ENCODE measurements at regions not wholly inside any gene's neighbourhood (a gene's known extent, or its start where the extent isn't known, plus 50 kb on each side); places are given as distances from the start of the nearest gene placed in this dataset.

- TF ChIP-seq RAD21 (IDR thresholded peaks at IDR 0.05; ENCODE audit: low read depth) = no peak
- no peak for TF ChIP-seq EGR1 (IDR thresholded peaks at IDR 0.05)
- no peak for TF ChIP-seq MAX (IDR thresholded peaks at IDR 0.05)
- no peak for TF ChIP-seq TAF1 (IDR thresholded peaks at IDR 0.05; ENCODE audit: low read depth)
- no peak for TF ChIP-seq CEBPB (IDR thresholded peaks at IDR 0.05)
These were observed 932.5 kb downstream of the SH3BGRL start for GRCh38 chrX:82134378-82134777.

- TF ChIP-seq NFIC (IDR thresholded peaks at IDR 0.05) = no peak
- TF ChIP-seq FOXM1 (IDR thresholded peaks at IDR 0.05; ENCODE audit: borderline replicate concordance, low read depth) = no peak
- TF ChIP-seq MAX (IDR thresholded peaks at IDR 0.05) = no peak
- no peak for TF ChIP-seq YY1 (IDR thresholded peaks at IDR 0.05; ENCODE audit: low read depth)
- no peak for TF ChIP-seq TEAD4 (IDR thresholded peaks at IDR 0.05)
- TF ChIP-seq ZBTB7A (IDR thresholded peaks at IDR 0.05; ENCODE audit: low read depth) = no peak
- no peak for TF ChIP-seq CEBPB (IDR thresholded peaks at IDR 0.05)
- TF ChIP-seq REST (IDR thresholded peaks at IDR 0.05; ENCODE audit: low read depth) = no peak
- no peak for TF ChIP-seq USF1 (IDR thresholded peaks at IDR 0.05)
- no peak for TF ChIP-seq TAF1 (IDR thresholded peaks at IDR 0.05; ENCODE audit: low read depth)
- TF ChIP-seq EP300 (IDR thresholded peaks at IDR 0.05; ENCODE audit: borderline replicate concordance) = no peak
- no peak for TF ChIP-seq EGR1 (IDR thresholded peaks at IDR 0.05)
- no peak for TF ChIP-seq RAD21 (IDR thresholded peaks at IDR 0.05; ENCODE audit: low read depth)
- TF ChIP-seq TCF12 (IDR thresholded peaks at IDR 0.05; ENCODE audit: low read depth) = no peak
- TF ChIP-seq CREB1 (IDR thresholded peaks at IDR 0.05; ENCODE audit: low read depth) = no peak
These were observed 940.0 kb downstream of the SH3BGRL start for GRCh38 chrX:82141942-82142341.

- TF ChIP-seq RAD21 (IDR thresholded peaks at IDR 0.05; ENCODE audit: low read depth) = no peak
- no peak for TF ChIP-seq TAF1 (IDR thresholded peaks at IDR 0.05; ENCODE audit: low read depth)
- TF ChIP-seq MAX (IDR thresholded peaks at IDR 0.05) = no peak
- TF ChIP-seq CEBPB (IDR thresholded peaks at IDR 0.05) = no peak
- no peak for TF ChIP-seq TEAD4 (IDR thresholded peaks at IDR 0.05)
- no peak for TF ChIP-seq YY1 (IDR thresholded peaks at IDR 0.05; ENCODE audit: low read depth)
- TF ChIP-seq ZBTB7A (IDR thresholded peaks at IDR 0.05; ENCODE audit: low read depth) = no peak
These were observed 959.3 kb downstream of the SH3BGRL start for GRCh38 chrX:82161195-82161594.

GRCh38 chrX:82163701-82164100 is 961.8 kb downstream of the SH3BGRL start:
- TF ChIP-seq EP300 (IDR thresholded peaks at IDR 0.05; ENCODE audit: borderline replicate concordance) (no peak), RAD21 (IDR thresholded peaks at IDR 0.05; ENCODE audit: low read depth) (no peak), CREB1 (IDR thresholded peaks at IDR 0.05; ENCODE audit: low read depth) (no peak), TAF1 (IDR thresholded peaks at IDR 0.05; ENCODE audit: low read depth) (no peak)

GRCh38 chrX:82196866-82197265 is 995.0 kb downstream of the SH3BGRL start:
- no peak for TF ChIP-seq TCF12 (IDR thresholded peaks at IDR 0.05; ENCODE audit: low read depth)
- no peak for TF ChIP-seq YY1 (IDR thresholded peaks at IDR 0.05; ENCODE audit: low read depth)
- no peak for TF ChIP-seq MAX (IDR thresholded peaks at IDR 0.05)
- TF ChIP-seq EP300 (IDR thresholded peaks at IDR 0.05; ENCODE audit: borderline replicate concordance) = no peak
- TF ChIP-seq USF1 (IDR thresholded peaks at IDR 0.05) = no peak
- TF ChIP-seq ZBTB7A (IDR thresholded peaks at IDR 0.05; ENCODE audit: low read depth) = no peak
- no peak for TF ChIP-seq TEAD4 (IDR thresholded peaks at IDR 0.05)
- TF ChIP-seq TAF1 (IDR thresholded peaks at IDR 0.05; ENCODE audit: low read depth) = no peak
- TF ChIP-seq NFIC (IDR thresholded peaks at IDR 0.05) = no peak
- TF ChIP-seq EGR1 (IDR thresholded peaks at IDR 0.05) = no peak
- no peak for TF ChIP-seq REST (IDR thresholded peaks at IDR 0.05; ENCODE audit: low read depth)
- no peak for TF ChIP-seq CEBPB (IDR thresholded peaks at IDR 0.05)
- TF ChIP-seq CREB1 (IDR thresholded peaks at IDR 0.05; ENCODE audit: low read depth) = no peak
- TF ChIP-seq RAD21 (IDR thresholded peaks at IDR 0.05; ENCODE audit: low read depth) = no peak
- TF ChIP-seq FOXM1 (IDR thresholded peaks at IDR 0.05; ENCODE audit: borderline replicate concordance, low read depth) = no peak

GRCh38 chrX:82208975-82209374 is 1007.1 kb downstream of the SH3BGRL start:
- TF ChIP-seq REST (IDR thresholded peaks at IDR 0.05; ENCODE audit: low read depth) (no peak), TEAD4 (IDR thresholded peaks at IDR 0.05) (no peak), ZBTB7A (IDR thresholded peaks at IDR 0.05; ENCODE audit: low read depth) (no peak), FOXM1 (IDR thresholded peaks at IDR 0.05; ENCODE audit: borderline replicate concordance, low read depth) (no peak), CEBPB (IDR thresholded peaks at IDR 0.05) (no peak), CREB1 (IDR thresholded peaks at IDR 0.05; ENCODE audit: low read depth) (no peak), MAX (IDR thresholded peaks at IDR 0.05) (no peak), RAD21 (IDR thresholded peaks at IDR 0.05; ENCODE audit: low read depth) (no peak), YY1 (IDR thresholded peaks at IDR 0.05; ENCODE audit: low read depth) (no peak), NFIC (IDR thresholded peaks at IDR 0.05) (no peak), USF1 (IDR thresholded peaks at IDR 0.05) (no peak), EGR1 (IDR thresholded peaks at IDR 0.05) (no peak), TAF1 (IDR thresholded peaks at IDR 0.05; ENCODE audit: low read depth) (no peak), TCF12 (IDR thresholded peaks at IDR 0.05; ENCODE audit: low read depth) (no peak), EP300 (IDR thresholded peaks at IDR 0.05; ENCODE audit: borderline replicate concordance) (no peak)

Data from Ishikawa (cell line).